NCI-H187 treated with DMSO at 0.1 percent for 48 hours (cell line): ENCODE measurements at regions not wholly inside any gene's neighbourhood (a gene's known extent, or its start where the extent isn't known, plus 50 kb on each side); places are given as distances from the start of the nearest gene placed in this dataset.

Source experiments
- DNase-seq: peaks from one replicate; lab custom pipeline; 2025; lab: John Stamatoyannopoulos, UW

- no peak for DNase-seq
Measured at GRCh38 chr7:116145245-116145852, 65.0 kb upstream of the TES start.

- no peak for DNase-seq
Measured at GRCh38 chr7:116148108-116148507, 62.2 kb upstream of the TES start.

- DNase-seq: no peak
Measured at GRCh38 chr7:116148626-116149025, 61.7 kb upstream of the TES start.

GRCh38 chr7:116150588-116150987 is 59.8 kb upstream of the TES start:
- DNase-seq: no peak

- DNase-seq: no peak
Measured at GRCh38 chr7:116152276-116152675, 58.1 kb upstream of the TES start.

GRCh38 chr7:116153050-116153449 is 57.3 kb upstream of the TES start:
- no peak for DNase-seq

GRCh38 chr7:116159711-116160110 is 50.6 kb upstream of the TES start:
- DNase-seq: no peak
